ENCODE measurements at regions not wholly inside any gene's neighbourhood (a gene's known extent, or its start where the extent isn't known, plus 50 kb on each side); places are given as distances from the start of the nearest gene placed in this dataset.

GRCh38 chr15:29880886-29881285 lies 58.6 kb upstream of the TJP1 start:
- Histone ChIP-seq H3K9me2 (replicated peaks; ENCODE audit: insufficient read depth) (no peaks in the 10 kb centered on the region), H3K9me3 (ENCODE audit: low read depth) (no peaks in the 10 kb centered on the region), H3K4me2 (no peak overlapping the region), H3K4me3 (no peak overlapping the region), H3K27me3 (no peaks in the 10 kb centered on the region), H4K20me1 (ENCODE audit: insufficient read depth, poor library complexity, severe bottlenecking) (no peaks in the 10 kb centered on the region), H3K36me3 (replicated peaks; ENCODE audit: insufficient read depth, low read depth) (no peaks in the 10 kb centered on the region), H3K27ac (no peak overlapping the region), H2AFZ (no peak overlapping the region), H3K4me1 (ENCODE audit: insufficient read depth) (peaks cover 3% of the 10 kb centered on the region), H3K79me2 (no peaks in the 10 kb centered on the region)
- DNase-seq (ENCODE audit: low spot score) = no peak
- no peak for TF ChIP-seq EZH2phosphoT487 (IDR thresholded peaks at IDR 0.05; ENCODE audit: low read depth, severe bottlenecking, unreplicated experiment)
- no peak for TF ChIP-seq EZH2 (IDR thresholded peaks at IDR 0.05; ENCODE audit: borderline replicate concordance)
- TF ChIP-seq CTCF (IDR thresholded peaks at IDR 0.05; ENCODE audit: poor library complexity) = no peak
- WGBS (ENCODE audit: low lambda C conversion rate, missing lambda C conversion rate) = 91% methylated on average over 4 of the region's 4 CpGs

- no peak for DNase-seq (ENCODE audit: low spot score)
- H3K27ac ChIP-seq = no peak overlapping the region
- no peaks in the 10 kb centered on the region for H4K20me1 ChIP-seq (ENCODE audit: insufficient read depth, poor library complexity, severe bottlenecking)
- H3K9me3 ChIP-seq (ENCODE audit: low read depth) = no peaks in the 10 kb centered on the region
- no peak overlapping the region for H2AFZ ChIP-seq
- no peaks in the 10 kb centered on the region for H3K9me2 ChIP-seq (replicated peaks; ENCODE audit: insufficient read depth)
- TF ChIP-seq EZH2 (IDR thresholded peaks at IDR 0.05; ENCODE audit: borderline replicate concordance) (no peak), EZH2phosphoT487 (IDR thresholded peaks at IDR 0.05; ENCODE audit: low read depth, severe bottlenecking, unreplicated experiment) (no peak), CTCF (IDR thresholded peaks at IDR 0.05; ENCODE audit: poor library complexity) (no peak)
- H3K27me3 ChIP-seq = no peaks in the 10 kb centered on the region
- H3K36me3 ChIP-seq (replicated peaks; ENCODE audit: insufficient read depth, low read depth) = no peaks in the 10 kb centered on the region
- H3K4me1 ChIP-seq (ENCODE audit: insufficient read depth) = peaks cover 3% of the 10 kb centered on the region
- WGBS (ENCODE audit: low lambda C conversion rate, missing lambda C conversion rate) = 71% methylated on average over 3 of the region's 3 CpGs
- H3K79me2 ChIP-seq = no peaks in the 10 kb centered on the region
- H3K4me3 ChIP-seq = no peak overlapping the region
- H3K4me2 ChIP-seq = no peak overlapping the region
These were observed 58.1 kb upstream of the TJP1 start for GRCh38 chr15:29880341-29880740.

GRCh38 chr15:29874977-29875376 lies 52.7 kb upstream of the TJP1 start:
- Histone ChIP-seq H3K4me2 (no peak overlapping the region), H3K9me3 (ENCODE audit: low read depth) (no peaks in the 10 kb centered on the region), H3K79me2 (no peaks in the 10 kb centered on the region), H3K4me3 (no peak overlapping the region), H3K27ac (no peak overlapping the region), H3K27me3 (no peaks in the 10 kb centered on the region), H2AFZ (no peak overlapping the region), H4K20me1 (ENCODE audit: insufficient read depth, poor library complexity, severe bottlenecking) (no peaks in the 10 kb centered on the region), H3K36me3 (replicated peaks; ENCODE audit: insufficient read depth, low read depth) (no peaks in the 10 kb centered on the region), H3K9me2 (replicated peaks; ENCODE audit: insufficient read depth) (no peaks in the 10 kb centered on the region), H3K4me1 (ENCODE audit: insufficient read depth) (peaks cover 8% of the 10 kb centered on the region)
- 75% methylated on average over 1 of the region's 1 CpG for WGBS (ENCODE audit: low lambda C conversion rate, missing lambda C conversion rate)
- no peak for DNase-seq (ENCODE audit: low spot score)
- no peak for TF ChIP-seq CTCF (IDR thresholded peaks at IDR 0.05; ENCODE audit: poor library complexity)
- TF ChIP-seq EZH2 (IDR thresholded peaks at IDR 0.05; ENCODE audit: borderline replicate concordance) = no peak
- TF ChIP-seq EZH2phosphoT487 (IDR thresholded peaks at IDR 0.05; ENCODE audit: low read depth, severe bottlenecking, unreplicated experiment) = no peak

- H2AFZ ChIP-seq = no peak overlapping the region
- H3K9me3 ChIP-seq (ENCODE audit: low read depth) = no peaks in the 10 kb centered on the region
- WGBS (ENCODE audit: low lambda C conversion rate, missing lambda C conversion rate) = 83% methylated on average over 9 of the region's 9 CpGs
- no peaks in the 10 kb centered on the region for H3K79me2 ChIP-seq
- no peak overlapping the region for H3K27ac ChIP-seq
- H3K9me2 ChIP-seq (replicated peaks; ENCODE audit: insufficient read depth) = no peaks in the 10 kb centered on the region
- H3K4me2 ChIP-seq = no peak overlapping the region
- DNase-seq (ENCODE audit: low spot score) = no peak
- TF ChIP-seq EZH2 (IDR thresholded peaks at IDR 0.05; ENCODE audit: borderline replicate concordance) = no peak
- no peak for TF ChIP-seq CTCF (IDR thresholded peaks at IDR 0.05; ENCODE audit: poor library complexity)
- no peak for TF ChIP-seq EZH2phosphoT487 (IDR thresholded peaks at IDR 0.05; ENCODE audit: low read depth, severe bottlenecking, unreplicated experiment)
- no peaks in the 10 kb centered on the region for H4K20me1 ChIP-seq (ENCODE audit: insufficient read depth, poor library complexity, severe bottlenecking)
- H3K4me3 ChIP-seq = no peak overlapping the region
- H3K4me1 ChIP-seq (ENCODE audit: insufficient read depth) = peaks cover 8% of the 10 kb centered on the region
- H3K36me3 ChIP-seq (replicated peaks; ENCODE audit: insufficient read depth, low read depth) = no peaks in the 10 kb centered on the region
- H3K27me3 ChIP-seq = no peaks in the 10 kb centered on the region
These were observed 51.7 kb upstream of the TJP1 start for GRCh38 chr15:29873947-29874411.

All from hepatocyte (in vitro differentiated cells).